ENCODE measurements at regions not wholly inside any gene's neighbourhood (a gene's known extent, or its start where the extent isn't known, plus 50 kb on each side); places are given as distances from the start of the nearest gene placed in this dataset.

- TF ChIP-seq CTCF (conservative IDR thresholded peaks at IDR 0.05; ENCODE audit: low read length) (no peak), EZH2phosphoT487 (IDR thresholded peaks at IDR 0.05; ENCODE audit: borderline replicate concordance) (no peak)
Observed at GRCh38 chr6:166779963-166780683, 153.1 kb upstream of the RPS6KA2 start.

Data from Loucy (cell line).